ENCODE measurements at regions not wholly inside any gene's neighbourhood (a gene's known extent, or its start where the extent isn't known, plus 50 kb on each side); places are given as distances from the start of the nearest gene placed in this dataset.

- TF ChIP-seq CTCF (IDR thresholded peaks at IDR 0.05): no peak
- no peak overlapping the region for H3K4me3 ChIP-seq
- no peak overlapping the region for H3K27ac ChIP-seq
- H3K36me3 ChIP-seq: no peaks in the 10 kb centered on the region
- H3K9me3 ChIP-seq: no peaks in the 10 kb centered on the region
- intact Hi-C loops (cut with DNase I): no loop called here
- ATAC-seq: no peak
- no peaks in the 10 kb centered on the region for H3K4me1 ChIP-seq
- no peak for DNase-seq
- H3K27me3 ChIP-seq: no peaks in the 10 kb centered on the region
Observed at GRCh38 chrX:85444613-85445012, 65.1 kb upstream of the POF1B start.

Measured in upper lobe of right lung (tissue), 1 donor.